ENCODE measurements at regions not wholly inside any gene's neighbourhood (a gene's known extent, or its start where the extent isn't known, plus 50 kb on each side); places are given as distances from the start of the nearest gene placed in this dataset.

DNA sequence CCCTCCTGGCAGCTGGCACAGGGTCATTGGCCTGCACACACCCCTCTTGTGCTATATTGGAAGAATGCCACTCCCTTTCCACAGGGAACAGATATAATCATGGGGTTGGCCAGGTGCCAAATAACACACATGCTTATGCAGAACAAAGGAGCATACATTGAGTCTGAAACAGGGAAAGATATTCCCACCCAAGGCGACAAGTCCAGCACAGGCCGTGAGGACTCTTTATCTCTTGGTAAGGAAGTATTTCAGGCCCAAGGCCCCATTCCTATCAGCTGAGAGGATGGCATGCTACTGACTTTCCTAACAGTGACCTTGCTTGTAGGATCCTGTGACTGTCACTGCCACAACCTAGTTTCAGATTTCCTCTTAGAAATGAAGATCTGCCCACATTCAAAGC is 59.0 kb upstream of the STXBP6 start:
- no peak for TF ChIP-seq POLR2A (IDR thresholded peaks at IDR 0.05; ENCODE audit: low read length)
- no peak for TF ChIP-seq GATA1 (IDR thresholded peaks at IDR 0.05; ENCODE audit: low read depth, low read length)
